Stimulated activated CD8-positive, alpha-beta memory T cell treated with anti-CD3 and anti-CD28 coated beads, Interleukin-4, amount 100 ng/mL, for 24 hours (primary cell): ENCODE measurements at regions not wholly inside any gene's neighbourhood (a gene's known extent, or its start where the extent isn't known, plus 50 kb on each side); places are given as distances from the start of the nearest gene placed in this dataset.
"Not testable (repeated sequence)": the region's sequence is repeated elsewhere in the genome, so short reads cannot be mapped to it uniquely, and the experiment has no call there.

Experiments used
- DNase-seq: peaks from one replicate; pipeline ENCODE4 v3.0.0-alpha.2; 2020; ENCODE audit warnings: low read depth

GRCh38 chr15:44849701-44850403, 106.6 kb upstream of the TERB2 start:
- not testable (repeated sequence) for DNase-seq

GRCh38 chr15:44853304-44853950, 103.1 kb upstream of the TERB2 start:
- DNase-seq: peak; percentile 54

- not testable (repeated sequence) for DNase-seq
These were observed 101.8 kb upstream of the TERB2 start for GRCh38 chr15:44854696-44855095.

GRCh38 chr15:44856284-44856683, 100.2 kb upstream of the TERB2 start:
- not testable (repeated sequence) for DNase-seq

- DNase-seq: not testable (repeated sequence)
These were observed 99.2 kb upstream of the TERB2 start for GRCh38 chr15:44857164-44857710.

- not testable (repeated sequence) for DNase-seq
These were observed 97.4 kb upstream of the TERB2 start for GRCh38 chr15:44859088-44859487.

GRCh38 chr15:44860168-44860567, 96.3 kb upstream of the TERB2 start:
- DNase-seq: not testable (repeated sequence)

- no peak for DNase-seq
These were observed 95.0 kb upstream of the TERB2 start for GRCh38 chr15:44861439-44861910.

GRCh38 chr15:44861917-44862316, 94.6 kb upstream of the TERB2 start:
- no peak for DNase-seq

GRCh38 chr15:44862866-44863265, 93.6 kb upstream of the TERB2 start:
- not testable (repeated sequence) for DNase-seq

- DNase-seq: not testable (repeated sequence)
These were observed 88.4 kb upstream of the TERB2 start for GRCh38 chr15:44868100-44868499.

- DNase-seq: not testable (repeated sequence)
These were observed 86.4 kb upstream of the TERB2 start for GRCh38 chr15:44870125-44870524.

- no peak for DNase-seq
These were observed 83.4 kb upstream of the TERB2 start for GRCh38 chr15:44873103-44873502.

- DNase-seq: no peak
These were observed 77.4 kb upstream of the TERB2 start for GRCh38 chr15:44879066-44879465.

- no peak for DNase-seq
These were observed 74.0 kb upstream of the TERB2 start for GRCh38 chr15:44882499-44882968.

GRCh38 chr15:44883199-44883877, 73.1 kb upstream of the TERB2 start:
- DNase-seq: no peak

GRCh38 chr15:44898890-44899651, 57.4 kb upstream of the TERB2 start:
- DNase-seq: not testable (repeated sequence)

- not testable (repeated sequence) for DNase-seq
These were observed 56.7 kb upstream of the TERB2 start for GRCh38 chr15:44899775-44900174.

GRCh38 chr15:44900796-44901195, 55.7 kb upstream of the TERB2 start:
- not testable (repeated sequence) for DNase-seq

- not testable (repeated sequence) for DNase-seq
These were observed 53.2 kb upstream of the TERB2 start for GRCh38 chr15:44903281-44903680.

GRCh38 chr15:44904651-44905340, 51.7 kb upstream of the TERB2 start:
- not testable (repeated sequence) for DNase-seq
